CD1c-positive myeloid dendritic cell (primary cell): ENCODE measurements at regions not wholly inside any gene's neighbourhood (a gene's known extent, or its start where the extent isn't known, plus 50 kb on each side); places are given as distances from the start of the nearest gene placed in this dataset.

Experiments used
- DNase-seq: peaks from one replicate; pipeline ENCODE4 v3.0.0-alpha.2; 2016; ENCODE audit errors: extremely low spot score

- no peak for DNase-seq
Observed at GRCh38 chr4:28209371-28209924, 1348.8 kb downstream of the STIM2 start.

- DNase-seq = no peak
Observed at GRCh38 chr4:28211676-28212470, 1351.2 kb downstream of the STIM2 start.

GRCh38 chr4:28221536-28221935 is 1360.9 kb downstream of the STIM2 start:
- no peak for DNase-seq

- no peak for DNase-seq
Observed at GRCh38 chr4:28225050-28225449, 1364.4 kb downstream of the STIM2 start.

GRCh38 chr4:28225689-28226353 is 1365.2 kb downstream of the STIM2 start:
- no peak for DNase-seq

- no peak for DNase-seq
Observed at GRCh38 chr4:28226962-28227361, 1366.3 kb downstream of the STIM2 start.

GRCh38 chr4:28227764-28228163 is 1367.1 kb downstream of the STIM2 start:
- no peak for DNase-seq

- no peak for DNase-seq
Observed at GRCh38 chr4:28228561-28229491, 1368.2 kb downstream of the STIM2 start.

GRCh38 chr4:28232376-28232775 is 1371.7 kb downstream of the STIM2 start:
- DNase-seq = no peak

GRCh38 chr4:28232951-28233350 is 1372.3 kb downstream of the STIM2 start:
- DNase-seq = no peak

- no peak for DNase-seq
Observed at GRCh38 chr4:28233724-28234123, 1373.1 kb downstream of the STIM2 start.

- no peak for DNase-seq
Observed at GRCh38 chr4:28238876-28239275, 1378.2 kb downstream of the STIM2 start.

GRCh38 chr4:28241021-28241420 is 1380.4 kb downstream of the STIM2 start:
- DNase-seq = no peak

GRCh38 chr4:28247805-28248204 is 1387.2 kb downstream of the STIM2 start:
- no peak for DNase-seq

GRCh38 chr4:28248269-28248668 is 1387.6 kb downstream of the STIM2 start:
- no peak for DNase-seq

GRCh38 chr4:28250646-28251045 is 1390.0 kb downstream of the STIM2 start:
- no peak for DNase-seq

- DNase-seq = no peak
Observed at GRCh38 chr4:28251831-28252230, 1391.2 kb downstream of the STIM2 start.

GRCh38 chr4:28254003-28254402 is 1393.4 kb downstream of the STIM2 start:
- no peak for DNase-seq

GRCh38 chr4:28256295-28256694 is 1395.7 kb downstream of the STIM2 start:
- no peak for DNase-seq

- no peak for DNase-seq
Observed at GRCh38 chr4:28259951-28260350, 1399.3 kb downstream of the STIM2 start.

GRCh38 chr4:28267166-28267565 is 1406.5 kb downstream of the STIM2 start:
- DNase-seq = no peak

GRCh38 chr4:28269426-28269825 is 1408.8 kb downstream of the STIM2 start:
- DNase-seq = no peak
